T-helper 17 cell (primary cell): ENCODE measurements at regions not wholly inside any gene's neighbourhood (a gene's known extent, or its start where the extent isn't known, plus 50 kb on each side); places are given as distances from the start of the nearest gene placed in this dataset.

Experiments
- ATAC-seq: fragments of 150-1000 bp; cut with Tn5 transposase; 2 replicates; pipeline ENCODE4 v1.10.0; 2021; ENCODE audit warnings: mild to moderate bottlenecking, moderate library complexity
- DNase-seq, 3 donors: peaks; one replicate each; pipeline versions ENCODE4 v3.0.0 to v3.0.0-alpha.2; 2020 to 2021
- H3K9me3 ChIP-seq: one replicate; pipeline ENCODE4 v1.7.0; 2013; ENCODE audit warnings: low read length, mild to moderate bottlenecking; ENCODE audit not compliant: control insufficient read depth, poor library complexity, severe bottlenecking
- H3K27ac Mint-ChIP-seq: one replicate; pipeline ENCODE4 v1.8.0; 2022; ENCODE audit warnings: mild to moderate bottlenecking, moderate library complexity, mixed read lengths
- H3K27me3 Mint-ChIP-seq: one replicate; pipeline ENCODE4 v1.8.0; 2022; ENCODE audit warnings: mixed read lengths
- H3K36me3 Mint-ChIP-seq: one replicate; pipeline ENCODE4 v1.8.0; 2022; ENCODE audit warnings: low read depth, mixed read lengths
- H3K4me1 Mint-ChIP-seq: one replicate; pipeline ENCODE4 v1.8.0; 2022; ENCODE audit warnings: mild to moderate bottlenecking, mixed read lengths
- H3K4me3 Mint-ChIP-seq: one replicate; pipeline ENCODE4 v1.8.0; 2022; ENCODE audit warnings: mild to moderate bottlenecking, moderate library complexity, mixed read lengths

DNA sequence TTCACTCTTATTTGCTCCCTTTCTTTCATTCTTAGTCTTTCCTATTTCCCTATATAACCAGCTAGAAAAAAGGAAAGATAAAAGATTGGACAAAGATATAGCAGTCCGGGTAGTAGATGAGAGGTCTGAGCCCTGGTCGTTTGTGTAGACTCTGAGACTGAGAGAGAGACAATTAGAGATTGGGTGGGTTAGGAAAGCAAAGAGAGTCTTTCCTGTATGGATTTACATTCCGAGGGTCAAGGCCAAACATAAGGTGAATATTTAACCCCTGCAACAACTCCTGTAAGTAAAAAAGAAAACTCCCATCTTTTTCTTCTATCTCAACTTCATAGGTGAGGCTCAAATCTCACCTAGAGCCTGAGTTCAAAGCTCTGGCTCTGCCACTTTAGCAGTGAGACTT is 218.0 kb upstream of the FGGY start:
- DNase-seq (no peak), ATAC-seq (no peak)
- peaks cover 21% of the 10 kb centered on the region for H3K27me3 Mint-ChIP-seq
- no peaks in the 10 kb centered on the region for H3K9me3 ChIP-seq
- no peaks in the 10 kb centered on the region for H3K36me3 Mint-ChIP-seq
- peaks cover 3% of the 10 kb centered on the region for H3K4me1 Mint-ChIP-seq
- H3K4me3 Mint-ChIP-seq, result no peak overlapping the region
- no peak overlapping the region for H3K27ac Mint-ChIP-seq

DNA sequence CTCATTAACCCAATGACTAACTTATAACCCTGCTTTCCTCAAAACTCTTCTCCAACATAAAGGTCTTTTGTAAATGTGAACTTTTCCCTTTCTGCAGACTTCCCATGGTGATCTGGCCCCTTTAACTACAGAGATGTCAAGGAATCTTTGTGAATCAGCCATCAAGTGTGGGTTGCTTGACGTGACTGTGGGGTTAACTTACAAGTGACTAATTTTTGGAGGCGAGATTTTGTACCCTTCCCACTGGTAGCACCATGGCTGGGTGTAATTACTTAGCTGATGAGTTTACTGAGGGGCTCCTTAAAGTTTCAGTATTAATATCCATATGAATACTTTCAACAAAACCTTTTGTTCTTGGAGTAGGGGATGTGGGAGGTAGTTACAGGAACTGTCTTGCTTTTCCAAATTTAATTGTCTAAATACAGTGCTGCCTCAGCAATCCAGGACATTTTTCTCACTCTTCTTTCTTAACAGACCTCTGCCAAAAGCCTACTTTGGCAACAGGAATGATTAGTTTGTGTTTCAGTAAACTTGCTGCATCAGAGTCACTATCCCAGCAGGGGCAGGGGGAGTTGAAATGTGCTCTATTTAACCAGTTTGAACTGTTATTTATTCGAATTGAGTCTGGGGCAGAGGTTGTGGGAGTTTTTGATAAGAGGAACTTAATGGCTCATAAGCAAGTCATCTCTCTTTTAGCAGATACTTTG is 217.3 kb upstream of the FGGY start:
- H3K27ac Mint-ChIP-seq, result no peak overlapping the region
- peaks cover 9% of the 10 kb centered on the region for H3K4me1 Mint-ChIP-seq
- H3K36me3 Mint-ChIP-seq, result no peaks in the 10 kb centered on the region
- no peak for DNase-seq
- no peak overlapping the region for H3K4me3 Mint-ChIP-seq
- H3K27me3 Mint-ChIP-seq, result peaks cover 27% of the 10 kb centered on the region
- H3K9me3 ChIP-seq, result no peaks in the 10 kb centered on the region
- ATAC-seq, result no peak

DNA sequence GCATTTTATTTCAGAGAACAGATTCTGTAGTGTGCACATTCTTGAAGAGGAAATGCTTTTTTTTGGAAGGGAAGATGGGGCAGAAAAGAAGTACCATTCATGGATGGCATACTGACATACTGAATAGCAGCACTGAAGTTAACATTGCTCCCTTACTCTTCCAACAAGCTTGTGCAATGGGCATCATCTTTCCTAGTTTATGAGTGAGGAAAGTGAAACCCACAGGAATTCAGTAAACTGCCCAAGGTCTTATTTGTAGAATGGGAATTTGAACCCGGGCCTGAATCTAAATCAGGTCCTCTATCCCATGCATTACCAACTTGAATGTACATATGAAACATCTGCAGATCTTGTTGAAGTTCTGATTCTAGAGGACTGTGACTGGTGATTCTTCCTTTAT is 215.7 kb upstream of the FGGY start:
- no peaks in the 10 kb centered on the region for H3K9me3 ChIP-seq
- DNase-seq, result no peak
- H3K27ac Mint-ChIP-seq, result no peak overlapping the region
- no peak for ATAC-seq
- H3K4me1 Mint-ChIP-seq, result peaks cover 11% of the 10 kb centered on the region
- no peak overlapping the region for H3K4me3 Mint-ChIP-seq
- peaks cover 27% of the 10 kb centered on the region for H3K27me3 Mint-ChIP-seq
- H3K36me3 Mint-ChIP-seq, result no peaks in the 10 kb centered on the region

DNA sequence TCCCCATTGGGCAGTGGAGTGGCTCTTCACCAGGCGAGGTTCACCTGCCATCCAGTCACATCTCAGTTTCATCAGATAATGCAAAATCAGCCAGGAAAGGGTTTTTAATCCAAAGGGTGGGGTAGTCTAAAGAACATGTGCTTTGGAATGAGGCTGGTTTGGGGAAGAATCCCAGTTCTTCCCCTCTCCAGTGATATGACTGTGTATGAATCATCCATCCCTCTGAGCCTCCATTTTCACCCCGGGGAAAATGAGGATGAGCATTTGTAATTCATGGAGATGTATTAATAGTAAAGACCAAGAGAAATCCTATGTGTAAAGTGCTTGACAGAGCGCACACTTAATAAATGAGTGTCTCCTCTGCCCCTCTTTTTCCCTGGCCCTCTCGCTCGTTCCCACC is 215.1 kb upstream of the FGGY start:
- no peaks in the 10 kb centered on the region for H3K9me3 ChIP-seq
- peaks cover 26% of the 10 kb centered on the region for H3K27me3 Mint-ChIP-seq
- no peak overlapping the region for H3K4me3 Mint-ChIP-seq
- no peak for ATAC-seq
- no peaks in the 10 kb centered on the region for H3K36me3 Mint-ChIP-seq
- peaks cover 8% of the 10 kb centered on the region for H3K4me1 Mint-ChIP-seq
- no peak for DNase-seq
- no peak overlapping the region for H3K27ac Mint-ChIP-seq

DNA sequence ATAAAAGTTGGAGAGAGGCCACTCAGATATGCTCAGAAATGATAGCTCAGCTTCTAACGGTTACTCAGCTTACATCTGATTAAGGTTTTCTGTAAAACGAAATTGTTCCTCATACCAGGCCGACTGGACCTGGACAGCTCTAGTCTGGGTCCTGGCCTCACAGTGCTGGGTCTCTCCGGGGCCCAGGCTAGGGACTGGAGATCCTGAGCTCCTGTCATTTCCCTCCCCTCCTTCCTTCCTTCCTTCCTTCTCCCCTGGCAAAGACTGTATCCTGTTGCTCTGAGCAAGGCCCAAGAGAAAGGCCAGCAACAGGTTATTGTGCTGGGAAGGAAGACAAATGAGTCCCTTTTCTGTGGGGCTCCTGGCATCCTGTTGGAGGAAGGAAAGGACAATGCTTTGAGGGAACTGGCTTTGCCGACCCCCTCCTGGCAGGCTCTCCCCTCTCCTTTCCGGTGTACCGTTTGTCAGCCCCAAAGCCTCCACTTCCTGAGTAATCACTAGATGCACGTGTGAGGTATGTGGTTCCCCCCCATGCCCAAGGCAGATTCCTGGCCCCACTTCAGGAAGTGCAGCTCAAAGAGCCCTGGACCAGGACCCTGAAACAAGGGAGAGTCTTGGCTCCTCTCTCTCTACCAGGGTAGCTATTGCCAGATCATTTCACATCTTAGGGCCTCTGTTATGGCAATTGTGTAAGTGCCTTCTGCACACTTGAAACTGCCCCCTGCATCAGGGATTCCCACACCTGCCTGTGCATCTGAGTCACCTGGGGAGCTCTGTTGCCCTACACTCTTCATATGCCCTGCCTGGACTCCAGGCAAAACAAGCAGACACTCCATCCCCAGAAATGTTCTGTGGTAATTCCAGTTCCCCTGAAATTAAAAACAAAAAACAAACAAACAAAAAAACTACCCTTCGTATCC is 212.7 kb upstream of the FGGY start:
- peaks cover 8% of the 10 kb centered on the region for H3K4me1 Mint-ChIP-seq
- H3K4me3 Mint-ChIP-seq, result no peak overlapping the region
- no peaks in the 10 kb centered on the region for H3K9me3 ChIP-seq
- DNase-seq (no peak), ATAC-seq (no peak)
- peaks cover 4% of the 10 kb centered on the region for H3K36me3 Mint-ChIP-seq
- peaks cover 31% of the 10 kb centered on the region for H3K27me3 Mint-ChIP-seq
- no peak overlapping the region for H3K27ac Mint-ChIP-seq

DNA sequence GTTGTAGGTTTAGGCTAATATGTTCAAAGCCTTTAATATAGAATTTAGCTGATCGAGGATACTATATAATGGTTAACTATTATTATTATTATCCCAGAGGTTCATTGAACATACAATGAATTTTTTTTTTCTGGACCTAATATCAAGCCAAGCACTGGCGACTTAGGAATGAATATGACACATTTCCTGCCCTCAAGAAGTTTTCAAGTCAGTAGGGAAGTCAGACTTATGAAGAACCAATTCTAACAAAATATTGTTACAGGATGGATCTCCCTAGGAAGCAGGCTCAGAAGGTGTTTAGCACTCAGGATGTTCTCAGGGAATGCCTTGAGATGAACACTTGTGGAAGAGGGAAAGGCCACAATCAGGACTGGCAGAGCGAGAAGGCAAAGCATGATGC is 211.8 kb upstream of the FGGY start:
- Mint-ChIP-seq H3K27ac (no peak overlapping the region), H3K4me1 (peaks cover 8% of the 10 kb centered on the region), H3K27me3 (peaks cover 22% of the 10 kb centered on the region), H3K36me3 (peaks cover 4% of the 10 kb centered on the region), H3K4me3 (no peak overlapping the region)
- no peak for ATAC-seq
- DNase-seq, result no peak
- no peaks in the 10 kb centered on the region for H3K9me3 ChIP-seq

DNA sequence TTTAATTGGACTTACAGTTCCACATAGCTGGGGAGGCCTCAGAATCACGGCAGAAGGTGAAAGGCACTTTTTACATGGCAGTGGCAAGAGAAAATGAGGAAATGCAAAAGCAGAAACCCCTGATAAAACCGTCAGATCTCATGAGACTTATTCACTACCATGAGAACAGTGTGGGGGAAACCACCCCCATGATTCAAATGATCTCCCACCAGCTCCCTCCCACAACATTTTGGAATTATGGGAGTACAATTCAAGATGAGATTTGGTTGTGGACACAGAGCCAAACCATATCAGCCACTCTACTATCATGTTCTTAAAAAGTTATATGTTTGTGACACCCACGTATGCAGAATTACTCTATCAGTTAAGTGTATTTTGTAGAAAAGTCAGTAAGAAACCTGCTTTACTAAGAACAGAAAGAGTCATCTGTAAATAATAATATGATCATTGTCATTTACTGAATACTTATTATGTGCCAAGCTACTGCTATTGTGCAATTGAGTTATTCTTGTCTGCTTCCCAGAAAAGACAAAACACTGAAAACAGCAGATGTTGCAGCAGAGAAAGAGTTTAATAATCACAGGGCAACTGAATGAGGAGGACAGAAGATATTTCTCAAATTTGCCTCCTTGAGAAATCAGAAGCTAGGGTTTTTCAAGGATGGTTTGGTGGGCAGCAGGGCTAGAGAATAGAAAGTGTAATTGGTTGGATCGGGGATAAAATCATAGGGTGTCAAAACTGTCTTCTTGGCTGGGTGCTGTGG is 207.7 kb upstream of the FGGY start:
- peaks cover 16% of the 10 kb centered on the region for H3K27me3 Mint-ChIP-seq
- DNase-seq, result no peak
- no peak overlapping the region for H3K27ac Mint-ChIP-seq
- H3K4me1 Mint-ChIP-seq, result peaks cover 8% of the 10 kb centered on the region
- ATAC-seq, result no peak
- no peak overlapping the region for H3K4me3 Mint-ChIP-seq
- H3K9me3 ChIP-seq, result no peaks in the 10 kb centered on the region
- H3K36me3 Mint-ChIP-seq, result peaks cover 4% of the 10 kb centered on the region

DNA sequence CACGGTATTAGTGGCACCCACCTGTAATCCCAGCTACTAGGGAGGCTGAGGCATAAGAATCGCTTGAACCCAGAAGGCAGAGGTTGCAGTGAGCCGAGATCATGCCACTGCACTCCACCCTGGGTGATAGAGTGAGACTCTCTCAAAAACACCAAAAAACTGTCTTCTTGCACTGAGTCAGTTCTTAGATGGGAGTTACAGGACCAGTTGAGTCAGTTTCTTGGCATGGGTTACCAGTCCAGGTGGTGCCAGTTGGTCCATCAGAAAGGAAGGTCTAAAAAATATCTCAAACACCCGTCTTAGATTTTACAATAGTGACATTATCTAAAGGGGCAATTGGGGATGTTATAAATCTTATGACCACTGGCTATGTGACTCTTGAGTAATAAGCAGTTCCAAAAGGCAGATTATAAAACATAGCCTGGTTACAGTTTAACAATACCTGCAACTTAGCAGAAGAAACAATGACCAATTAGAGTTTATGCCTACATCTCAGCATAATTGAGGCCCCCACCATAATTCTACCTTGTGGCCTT is 206.9 kb upstream of the FGGY start:
- Mint-ChIP-seq H3K27ac (no peak overlapping the region), H3K4me1 (peaks cover 2% of the 10 kb centered on the region), H3K36me3 (peaks cover 4% of the 10 kb centered on the region), H3K27me3 (peaks cover 12% of the 10 kb centered on the region), H3K4me3 (no peak overlapping the region)
- no peaks in the 10 kb centered on the region for H3K9me3 ChIP-seq
- ATAC-seq (no peak), DNase-seq (no peak)

DNA sequence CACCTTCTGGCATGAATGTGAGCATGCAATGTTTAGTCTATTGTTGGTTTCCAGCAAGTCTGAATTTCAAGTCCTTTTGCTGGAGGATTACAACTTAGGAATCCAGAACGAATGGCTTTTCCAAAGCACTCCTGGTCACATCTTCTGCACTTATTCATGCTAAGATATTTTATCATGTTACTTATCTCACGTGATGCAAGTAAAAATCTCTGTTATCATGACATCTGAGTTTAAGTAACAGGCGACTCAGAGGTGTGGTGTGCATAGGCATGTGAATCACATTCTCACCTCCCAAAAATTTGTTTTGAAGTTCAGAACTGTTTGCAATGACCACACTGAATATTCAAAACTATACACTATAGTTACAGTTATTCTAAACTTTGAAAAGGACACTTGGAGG is 204.8 kb upstream of the FGGY start:
- Mint-ChIP-seq H3K27ac (no peak overlapping the region), H3K4me1 (peaks cover 2% of the 10 kb centered on the region), H3K36me3 (peaks cover 1% of the 10 kb centered on the region), H3K27me3 (peaks cover 7% of the 10 kb centered on the region), H3K4me3 (no peak overlapping the region)
- DNase-seq, result no peak
- no peak for ATAC-seq
- H3K9me3 ChIP-seq, result no peaks in the 10 kb centered on the region

DNA sequence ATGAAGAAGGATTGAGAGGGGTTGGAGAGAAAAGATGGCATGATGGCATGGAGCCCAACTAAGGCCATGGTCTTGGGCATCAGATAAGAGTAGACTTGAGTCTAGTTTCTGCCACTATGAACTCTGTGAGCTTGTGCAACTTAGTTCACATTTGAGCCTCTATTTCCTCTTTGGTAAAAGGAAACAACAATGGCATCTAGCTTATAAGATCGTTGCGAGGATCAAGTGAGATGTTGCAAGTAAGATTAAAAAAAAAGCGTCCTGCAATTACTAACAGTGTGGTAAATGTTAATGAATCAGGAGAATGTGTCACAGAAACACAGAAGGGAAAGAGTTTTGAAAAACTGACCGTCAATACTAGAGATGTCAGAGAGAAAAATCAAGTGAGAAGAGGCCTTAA is 202.9 kb upstream of the FGGY start:
- H3K9me3 ChIP-seq, result no peaks in the 10 kb centered on the region
- no peak overlapping the region for H3K4me3 Mint-ChIP-seq
- H3K27me3 Mint-ChIP-seq, result peaks cover 7% of the 10 kb centered on the region
- DNase-seq, result no peak
- H3K4me1 Mint-ChIP-seq, result peaks cover 2% of the 10 kb centered on the region
- no peaks in the 10 kb centered on the region for H3K36me3 Mint-ChIP-seq
- no peak for ATAC-seq
- H3K27ac Mint-ChIP-seq, result no peak overlapping the region

DNA sequence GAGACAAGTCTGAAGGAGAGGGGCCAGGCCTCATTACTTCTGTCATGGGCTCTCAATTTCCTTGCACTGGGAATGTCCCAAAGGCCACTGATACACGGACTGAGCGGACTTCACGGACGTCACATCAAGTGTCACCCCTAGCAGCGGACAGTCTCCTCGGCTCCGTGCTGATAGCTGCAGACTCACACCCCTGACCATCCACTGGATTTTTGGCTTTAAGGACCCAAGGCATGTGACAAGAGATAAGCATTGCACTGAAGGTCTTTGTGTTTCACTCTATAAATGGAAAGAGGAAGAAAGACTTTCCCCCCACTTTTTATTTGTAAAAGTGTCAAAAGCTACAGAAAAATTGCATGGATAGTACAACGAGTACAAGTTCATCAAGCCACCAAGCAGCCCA is 200.4 kb upstream of the FGGY start:
- ATAC-seq, result no peak

DNA sequence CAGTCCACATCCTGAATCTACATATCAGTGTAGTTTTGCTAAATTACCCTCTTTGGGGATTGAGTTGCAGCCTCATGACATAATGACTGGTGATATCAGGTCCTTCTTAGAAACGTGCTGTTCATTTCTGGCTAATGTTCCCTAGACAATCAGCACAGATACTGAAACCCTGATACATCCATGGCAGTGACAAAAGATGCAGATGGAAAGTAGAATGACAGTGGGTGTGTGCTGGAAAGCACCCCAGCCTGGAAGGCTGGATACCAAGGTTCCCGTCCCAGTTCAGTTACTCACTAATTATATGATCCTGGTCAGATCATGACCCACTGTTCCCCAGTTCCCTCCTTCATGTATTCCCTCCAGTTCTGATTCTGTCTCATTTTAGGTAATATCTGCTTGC is 198.2 kb upstream of the FGGY start:
- DNase-seq (no peak), ATAC-seq (no peak)
- Mint-ChIP-seq H3K27me3 (peaks cover 9% of the 10 kb centered on the region), H3K4me3 (no peak overlapping the region), H3K36me3 (no peaks in the 10 kb centered on the region), H3K4me1 (no peaks in the 10 kb centered on the region), H3K27ac (no peak overlapping the region)
- peaks cover 2% of the 10 kb centered on the region for H3K9me3 ChIP-seq

More for the DNA sequence above, 200.4 kb upstream of the FGGY start:
- Mint-ChIP-seq H3K4me1 (peaks cover 2% of the 10 kb centered on the region), H3K27ac (no peak overlapping the region), H3K4me3 (no peak overlapping the region), H3K27me3 (peaks cover 9% of the 10 kb centered on the region), H3K36me3 (no peaks in the 10 kb centered on the region)
- H3K9me3 ChIP-seq, result no peaks in the 10 kb centered on the region
- no peak for DNase-seq
